GM19239 (cell line): ENCODE measurements at regions not wholly inside any gene's neighbourhood (a gene's known extent, or its start where the extent isn't known, plus 50 kb on each side); places are given as distances from the start of the nearest gene placed in this dataset.
"Not testable (repeated sequence)": the region's sequence is repeated elsewhere in the genome, so short reads cannot be mapped to it uniquely, and the experiment has no call there.

Source experiments
- DNase-seq: peaks from one replicate; pipeline ENCODE4 v3.0.0; 2011; ENCODE audit warnings: low spot score; ENCODE audit not compliant: insufficient read length
- FAIRE-seq: peaks from 2 replicates; lab custom pipeline; 2011; peaks lifted over from hg19 to GRCh38; lab: Jason Lieb, UNC

DNA sequence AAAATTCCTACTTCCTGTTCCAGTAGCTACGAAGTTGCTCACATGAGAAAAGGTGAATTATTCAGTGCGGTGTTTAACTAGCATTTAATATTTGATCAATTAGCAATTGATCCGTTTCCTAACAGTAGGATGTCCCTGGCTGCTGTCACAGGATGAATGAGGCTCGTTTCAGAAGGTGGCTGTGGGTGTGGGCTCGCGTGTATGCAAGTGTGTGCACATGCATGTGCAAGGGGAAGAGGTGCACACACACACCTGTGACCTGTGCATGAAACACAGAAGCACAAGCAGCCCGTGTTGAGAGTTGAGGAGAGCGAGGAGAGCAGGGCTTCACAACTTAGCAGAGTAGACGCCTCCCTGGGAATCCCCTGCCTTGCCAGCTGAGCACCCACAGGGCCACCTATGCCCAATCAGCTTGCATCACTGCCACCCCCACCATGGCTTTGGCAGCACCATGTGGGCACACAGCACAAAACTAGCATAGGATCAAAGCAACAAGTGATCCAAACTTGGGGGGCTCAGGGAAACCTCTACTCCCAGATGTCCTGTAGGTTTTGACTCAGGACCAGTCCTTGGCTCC is 107.2 kb downstream of the C5orf15 start:
- FAIRE-seq = no peak
- DNase-seq = no peak

DNA sequence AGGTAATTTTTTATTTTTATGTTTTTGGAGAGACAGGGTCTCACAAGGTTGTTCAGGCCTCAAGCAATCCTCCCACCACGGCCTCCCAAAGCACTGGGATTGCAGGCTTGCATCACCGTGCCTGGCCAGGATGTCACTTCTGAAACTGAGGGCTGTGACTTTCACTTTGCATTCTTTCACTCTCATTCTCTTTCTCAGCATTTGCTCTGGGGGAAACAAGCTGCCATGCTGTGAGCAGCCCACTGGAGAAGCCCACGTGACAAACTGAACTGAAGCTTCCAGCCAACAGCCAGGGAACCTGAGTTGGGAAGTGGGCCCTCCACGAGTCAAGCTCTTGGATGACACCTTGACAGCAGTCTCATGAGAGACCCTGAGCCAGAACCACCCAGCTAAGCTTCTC is 109.4 kb downstream of the C5orf15 start:
- DNase-seq = no peak
- peak; percentile 81 for FAIRE-seq

DNA sequence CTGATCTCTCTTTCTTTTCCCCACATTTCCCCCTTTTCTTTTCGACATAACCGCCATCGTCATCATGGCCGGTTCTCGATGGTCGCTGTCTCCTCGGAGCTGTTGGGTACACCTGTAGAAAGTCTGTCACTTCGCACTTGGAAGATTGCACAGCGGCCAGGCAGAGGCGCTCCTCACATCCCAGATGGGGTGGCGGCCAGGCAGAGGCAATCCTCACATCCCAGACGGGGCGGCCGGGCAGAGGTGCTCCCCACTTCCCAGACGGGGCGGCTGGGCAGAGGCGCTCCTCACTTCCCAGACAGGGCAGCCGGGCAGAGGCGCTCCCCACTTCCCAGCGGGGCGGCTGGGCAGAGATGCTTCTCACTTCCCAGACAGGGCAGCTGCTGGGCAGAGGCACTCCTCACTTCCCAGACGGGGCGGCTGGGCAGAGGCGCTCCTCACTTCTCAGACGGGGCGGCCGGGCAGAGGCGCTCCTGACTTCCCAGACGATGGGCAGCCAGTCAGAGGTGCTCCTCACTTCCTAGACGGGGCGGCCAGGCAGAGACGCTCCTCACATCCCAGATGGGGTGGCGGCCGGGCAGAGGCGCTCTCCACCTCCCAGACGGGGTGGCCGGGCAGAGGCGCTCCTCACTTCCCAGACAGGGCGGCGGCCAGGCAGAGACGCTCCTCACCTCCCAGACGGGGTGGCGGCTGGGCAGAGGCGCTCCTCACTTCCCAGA is 110.7 kb downstream of the C5orf15 start:
- DNase-seq, FAIRE-seq: not testable (repeated sequence)

DNA sequence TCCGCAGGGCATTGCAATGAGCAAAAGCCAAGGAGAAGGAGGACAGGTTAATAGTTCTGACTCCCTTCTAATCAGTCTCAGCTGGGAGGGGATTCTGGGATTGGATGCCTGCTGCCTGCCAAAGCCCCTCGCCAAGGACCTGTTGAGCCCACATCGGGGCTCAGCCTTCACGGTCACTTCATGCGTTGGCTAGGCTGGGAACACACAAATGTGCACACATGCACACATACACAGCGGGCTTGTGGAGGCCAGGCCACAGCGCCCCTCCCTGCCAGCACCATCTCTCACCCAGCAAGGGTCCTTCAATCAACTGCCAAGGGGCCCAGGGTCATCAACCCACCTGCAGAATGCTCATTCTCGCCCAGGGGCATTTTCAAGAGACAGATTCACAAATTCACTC is 113.9 kb downstream of the C5orf15 start:
- DNase-seq (no peak), FAIRE-seq (no peak)

DNA sequence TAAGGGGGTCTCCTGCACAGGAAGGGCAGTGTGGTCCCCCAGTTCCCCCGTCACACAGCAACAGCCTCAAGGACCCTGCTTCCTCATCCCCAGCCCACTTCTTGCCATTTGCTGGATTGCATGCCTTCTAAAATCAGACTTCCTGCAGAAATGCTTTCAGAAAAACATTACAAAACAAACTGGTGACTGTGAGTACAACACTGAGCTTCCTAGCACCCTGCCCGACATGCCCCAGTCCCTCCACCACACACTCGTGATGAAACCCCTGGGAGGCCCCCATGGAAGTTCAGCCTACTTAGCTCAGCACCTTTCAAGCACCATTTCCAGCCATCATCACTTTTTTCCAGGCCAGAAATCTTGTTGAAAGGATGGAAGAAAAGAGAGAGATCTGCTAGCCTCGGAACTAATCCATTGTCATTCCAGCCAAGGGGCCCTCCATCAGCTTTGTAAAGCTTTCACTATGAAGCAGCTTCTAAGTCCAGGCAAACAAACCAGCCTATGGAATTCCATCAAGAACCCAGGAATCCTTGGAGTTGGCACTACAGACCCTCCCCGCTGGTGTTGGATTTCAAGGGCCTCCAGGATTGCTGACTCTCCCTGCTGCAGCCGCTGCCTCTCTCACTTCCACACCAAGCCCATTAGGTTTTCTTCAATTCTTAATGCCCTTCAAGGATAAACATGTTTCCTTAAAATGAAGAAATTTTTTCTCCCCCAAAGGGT is 114.6 kb downstream of the C5orf15 start:
- DNase-seq = no peak
- FAIRE-seq = no peak

DNA sequence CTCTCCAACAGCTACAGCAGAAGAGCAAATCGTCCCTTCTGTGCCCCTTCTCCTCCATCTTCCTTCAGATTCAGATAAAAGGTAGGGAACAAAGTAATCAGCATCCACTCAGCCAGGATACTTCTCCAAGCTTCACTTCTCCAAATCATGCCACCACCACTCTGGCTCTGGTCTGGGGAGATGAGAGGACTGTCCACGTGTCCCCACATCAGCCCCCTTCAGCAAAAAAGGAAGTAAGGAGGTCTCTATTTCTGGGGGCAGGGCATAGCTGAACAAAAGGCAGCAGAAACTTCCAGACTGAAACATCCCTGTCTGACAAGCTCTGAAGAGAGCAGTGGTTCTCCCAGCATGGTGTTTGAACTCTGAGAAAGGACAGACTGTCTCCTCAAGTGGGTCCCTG is 116.9 kb downstream of the C5orf15 start:
- no peak for FAIRE-seq
- DNase-seq = no peak

DNA sequence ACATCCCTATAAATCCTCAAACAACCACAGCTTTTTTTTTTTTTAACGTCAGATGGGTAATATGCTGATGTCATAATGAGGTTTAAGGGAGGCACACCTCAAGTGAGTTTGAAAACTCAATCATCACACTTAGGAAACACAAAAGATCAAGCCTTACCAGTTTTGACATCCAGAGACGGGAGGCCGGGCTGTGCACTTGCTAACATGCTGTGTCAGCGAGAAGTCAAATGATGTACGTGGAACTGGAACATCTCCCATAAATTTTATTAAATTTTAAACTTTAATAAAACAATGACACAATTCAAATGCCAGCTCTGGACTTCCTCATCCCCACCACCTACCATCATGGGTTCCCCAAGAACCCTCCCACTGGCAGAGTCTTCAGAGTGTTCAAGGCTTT is 117.6 kb downstream of the C5orf15 start:
- no peak for DNase-seq
- FAIRE-seq = no peak

DNA sequence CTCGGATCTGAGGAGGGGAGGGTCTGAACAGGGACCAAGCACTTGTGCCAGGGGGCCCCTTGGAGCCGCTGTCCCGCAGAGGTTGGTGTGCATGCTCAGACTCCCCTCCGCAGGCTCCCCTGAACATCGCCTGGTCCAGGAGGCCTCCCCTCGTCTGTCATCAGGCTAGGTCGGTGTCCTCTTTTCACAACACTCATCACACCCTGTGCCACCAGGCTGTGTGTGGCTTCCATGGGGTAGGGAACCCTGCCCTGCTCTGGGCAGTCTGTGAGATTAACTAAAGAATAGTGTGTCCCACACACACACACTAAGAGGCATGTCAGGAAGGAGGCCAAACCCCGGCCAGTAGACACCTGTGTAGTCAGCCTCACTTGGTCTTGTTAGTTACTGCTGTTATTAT is 119.3 kb downstream of the C5orf15 start:
- DNase-seq (no peak), FAIRE-seq (no peak)

DNA sequence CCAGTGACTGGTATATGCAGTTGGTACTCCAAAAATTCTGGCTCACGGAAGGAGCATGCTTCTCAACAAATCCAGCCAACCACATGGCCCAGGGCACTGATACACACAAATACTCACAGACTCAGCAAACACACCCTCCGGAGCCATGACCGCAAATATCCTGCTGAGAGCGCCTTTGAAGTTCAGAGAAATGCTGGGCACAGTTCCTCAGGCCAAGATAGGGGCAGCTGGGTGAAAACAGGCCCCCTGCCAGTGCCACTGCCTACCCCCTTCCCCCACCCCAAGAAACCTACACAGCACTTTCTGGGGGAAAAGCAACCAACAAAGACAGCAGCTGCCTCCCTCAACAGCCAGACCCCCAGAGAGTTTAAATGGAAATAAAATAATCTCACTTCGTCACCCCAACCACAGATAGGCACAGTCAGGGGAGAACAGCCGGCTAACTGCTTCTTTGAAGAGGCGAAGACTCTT is 120.0 kb downstream of the C5orf15 start:
- DNase-seq (no peak), FAIRE-seq (no peak)

DNA sequence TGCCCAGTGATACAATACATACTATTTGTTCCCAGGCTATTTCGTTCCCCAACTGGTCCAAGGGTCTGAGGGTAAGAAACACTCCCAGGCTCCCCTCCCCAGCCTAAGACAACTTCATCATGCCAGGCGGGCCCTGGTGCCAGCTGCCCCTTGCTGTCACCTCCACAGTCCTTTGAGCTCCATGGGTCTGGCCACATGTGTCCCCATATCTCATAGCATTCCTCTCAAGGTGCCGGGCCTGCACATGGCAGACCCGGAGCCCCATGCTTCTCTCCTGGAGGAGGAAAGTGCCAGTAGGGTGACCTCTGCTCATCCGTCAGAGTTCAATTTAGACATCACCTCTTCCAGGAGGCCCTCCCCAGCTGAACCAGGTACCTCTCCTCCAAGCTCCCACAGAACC is 120.5 kb downstream of the C5orf15 start:
- FAIRE-seq (no peak), DNase-seq (no peak)

DNA sequence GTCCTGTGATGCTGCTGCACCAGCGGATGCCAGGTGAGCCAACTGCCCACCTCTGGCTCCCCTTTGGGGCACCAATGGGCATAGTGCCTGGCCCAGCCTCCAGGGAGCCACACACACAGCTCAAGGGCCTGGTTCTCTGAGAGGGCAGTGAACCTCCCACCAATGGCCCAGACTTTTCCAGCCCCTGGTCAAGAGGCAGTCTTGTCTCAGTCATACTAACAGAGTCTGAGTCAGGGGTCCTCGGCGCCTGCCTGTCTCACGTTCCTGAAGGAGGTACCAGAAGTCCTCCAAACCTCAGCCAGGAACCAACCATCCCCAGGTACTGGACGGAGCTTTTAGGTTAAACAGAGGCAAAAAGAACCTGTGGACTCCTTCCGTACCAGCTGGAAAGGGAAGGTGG is 121.1 kb downstream of the C5orf15 start:
- FAIRE-seq (no peak), DNase-seq (no peak)

DNA sequence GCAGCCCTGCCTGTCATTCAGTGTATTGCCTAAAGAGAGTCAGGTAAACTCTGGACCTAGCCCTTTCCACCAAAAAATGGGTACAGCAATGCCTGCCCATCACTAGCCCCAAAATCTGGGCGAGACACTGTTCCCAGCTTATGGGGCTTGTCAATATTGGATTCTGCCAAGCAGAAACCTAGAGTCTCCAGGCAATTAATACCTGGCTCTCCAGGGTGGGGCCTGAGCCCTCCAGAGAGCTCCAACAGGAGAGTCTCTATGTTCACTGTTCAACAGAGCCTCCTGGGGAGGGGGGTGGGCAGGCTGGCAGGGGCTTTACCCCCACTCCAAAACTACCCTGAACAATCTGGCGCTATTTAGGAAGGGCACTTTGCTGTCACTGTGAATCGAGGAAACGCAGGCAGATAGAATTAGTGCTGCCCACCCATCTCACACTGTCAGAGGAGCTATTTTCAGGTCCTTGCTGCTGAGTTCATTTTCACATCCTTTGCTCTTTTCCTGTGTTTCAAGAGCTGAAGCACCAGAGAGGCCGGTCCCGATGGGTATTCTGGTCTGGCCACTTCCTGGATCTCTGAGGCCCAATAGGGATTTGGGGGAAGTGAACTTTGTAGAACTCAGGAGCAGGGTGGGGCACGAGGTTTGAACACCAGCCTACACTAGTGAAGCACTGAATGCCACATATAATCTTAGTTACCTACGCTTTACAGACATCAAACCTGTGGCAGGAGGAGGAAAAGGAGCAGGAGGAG is 121.8 kb downstream of the C5orf15 start:
- DNase-seq (peak; percentile 30), FAIRE-seq (peak; percentile 89)

DNA sequence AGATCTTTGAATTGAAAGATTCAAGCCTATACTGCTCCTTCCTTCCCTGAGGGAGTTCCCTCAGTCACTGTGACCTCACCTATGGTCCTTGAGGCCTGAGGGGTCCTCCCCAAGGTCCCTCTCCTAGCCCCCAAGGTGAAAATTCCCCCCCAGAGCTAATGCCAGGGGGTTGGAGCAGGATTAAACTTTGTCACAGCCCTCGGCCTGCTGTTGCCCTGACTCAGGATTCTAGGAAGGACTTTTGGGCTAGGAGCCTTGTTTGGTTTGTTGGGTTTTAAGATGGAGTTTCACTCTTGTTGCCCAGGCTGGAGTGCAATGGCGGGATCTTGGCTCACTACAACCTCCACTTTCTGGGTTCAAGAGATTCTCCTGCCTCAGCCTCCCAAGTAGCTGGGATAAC is 123.2 kb downstream of the C5orf15 start:
- DNase-seq (no peak), FAIRE-seq (no peak)

DNA sequence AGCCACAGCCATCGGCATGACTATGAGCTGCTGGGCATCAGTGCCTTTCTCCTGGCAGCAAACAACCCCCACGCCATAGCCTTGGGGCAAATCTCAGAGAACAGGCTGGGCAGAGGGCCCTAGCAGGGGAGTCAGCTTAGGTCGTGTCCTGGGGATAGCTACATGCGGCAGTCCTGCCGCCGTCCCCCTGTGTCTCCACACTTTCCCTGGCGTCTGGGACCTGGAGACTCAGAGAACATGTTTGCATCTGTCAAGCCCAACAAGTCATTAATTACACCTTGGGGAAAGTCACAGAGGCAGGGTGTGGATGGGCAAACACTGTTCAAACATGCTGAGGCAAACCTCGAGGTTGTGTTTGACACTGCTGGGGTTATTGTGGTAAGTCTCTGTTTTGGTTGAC is 123.6 kb downstream of the C5orf15 start:
- FAIRE-seq (peak; percentile 78), DNase-seq (no peak)

DNA sequence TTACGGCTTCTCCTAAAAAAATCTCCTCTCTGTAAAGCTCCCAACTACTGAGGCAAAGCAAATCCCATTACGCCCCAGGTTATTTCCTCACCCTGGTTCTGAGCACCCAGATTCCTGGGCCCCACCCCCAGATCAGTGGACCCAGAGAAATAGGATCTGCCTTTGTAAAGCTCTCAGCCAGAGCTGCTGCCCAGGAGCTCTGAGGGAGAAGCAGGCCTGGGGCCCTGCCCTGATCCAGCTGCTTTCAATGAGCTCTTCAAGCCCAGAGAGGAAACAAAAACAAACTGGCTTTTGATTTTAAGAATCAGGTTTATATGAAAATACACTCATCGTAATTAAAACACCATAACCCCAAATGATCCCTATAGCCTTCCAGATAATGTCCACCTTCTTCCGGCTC is 124.5 kb downstream of the C5orf15 start:
- FAIRE-seq = no peak

DNA sequence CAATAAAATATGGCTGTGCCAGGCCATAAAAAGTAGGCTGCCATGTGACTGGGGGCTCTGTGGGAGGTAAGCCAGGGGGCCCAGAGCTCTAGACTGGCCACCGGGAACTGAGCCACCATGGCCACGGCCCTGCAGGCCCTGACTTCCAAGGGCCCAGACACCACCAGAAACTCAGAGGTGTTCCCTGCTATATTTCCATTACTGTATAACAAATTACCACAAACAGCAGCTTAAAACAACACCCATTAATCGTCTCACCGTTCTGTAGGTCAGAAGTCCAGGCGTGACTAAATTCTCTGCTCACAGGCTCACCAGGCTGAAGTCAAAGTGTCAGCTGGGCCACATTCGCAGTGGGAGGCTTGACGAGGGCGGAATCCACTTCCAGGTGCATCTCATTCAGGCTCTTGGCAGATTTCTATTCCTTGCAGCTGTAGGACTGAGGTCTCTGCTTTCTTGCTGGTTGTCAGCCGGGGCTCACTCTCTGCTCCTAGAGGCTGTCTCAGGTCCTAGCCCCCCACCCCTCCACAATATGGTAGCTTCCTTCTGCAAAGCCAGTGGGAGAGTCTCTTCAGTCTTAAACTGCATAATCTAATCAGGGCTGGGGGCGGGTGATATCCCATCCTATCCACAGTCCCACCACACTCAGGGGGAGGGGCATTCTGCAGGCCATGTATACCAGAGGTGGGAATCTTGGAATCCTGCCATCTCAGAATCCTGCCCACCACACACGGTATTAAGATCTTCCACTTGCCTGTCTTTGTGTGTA is 125.4 kb downstream of the C5orf15 start:
- DNase-seq = no peak

More for the DNA sequence above, 124.5 kb downstream of the C5orf15 start:
- DNase-seq = no peak

DNA sequence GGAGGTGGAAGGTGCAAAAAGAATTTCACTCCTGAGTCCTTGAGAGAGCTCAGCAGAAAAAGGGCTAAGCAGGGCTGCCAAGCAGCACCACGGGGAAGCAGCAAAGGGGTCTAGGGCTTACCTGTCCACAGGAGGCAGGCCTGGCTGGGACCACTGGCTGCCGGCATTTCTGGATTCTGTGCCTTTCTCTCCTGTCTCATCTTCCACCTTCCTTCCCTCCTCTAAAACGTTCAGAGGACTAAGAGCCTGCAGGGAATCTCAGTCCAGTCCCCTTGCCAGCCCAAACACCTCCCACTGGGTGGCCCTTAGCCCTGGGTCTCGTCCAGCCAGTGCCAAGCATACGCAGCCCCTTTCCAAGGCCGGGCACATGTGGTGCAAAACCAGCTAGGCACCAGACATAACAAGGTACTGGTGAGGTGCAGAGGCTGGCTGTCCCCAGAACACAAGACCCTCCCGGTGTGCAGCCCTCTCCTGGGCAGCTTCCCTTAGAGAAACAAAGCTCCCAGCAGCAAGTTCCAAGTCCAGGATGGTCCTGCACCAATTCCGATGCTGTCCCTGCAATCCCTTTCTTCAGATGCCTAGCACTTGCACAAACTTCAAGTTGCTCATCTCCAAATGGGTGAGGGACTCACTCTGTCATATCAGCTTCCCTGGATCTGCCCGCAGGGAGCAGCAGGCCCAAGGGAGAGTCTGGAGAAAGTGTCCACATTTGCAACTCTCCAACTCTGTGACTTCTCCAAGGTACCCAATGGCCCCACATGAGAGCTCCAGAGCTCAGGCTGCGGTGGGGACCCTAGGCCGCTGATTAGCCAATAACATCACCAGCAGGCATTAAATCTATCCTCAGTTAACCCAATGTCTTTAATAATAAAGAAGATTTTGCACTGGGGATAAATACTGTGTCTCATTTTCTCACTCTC is 126.3 kb downstream of the C5orf15 start:
- DNase-seq (no peak), FAIRE-seq (no peak)

More for the DNA sequence above, 125.4 kb downstream of the C5orf15 start:
- no peak for FAIRE-seq

DNA sequence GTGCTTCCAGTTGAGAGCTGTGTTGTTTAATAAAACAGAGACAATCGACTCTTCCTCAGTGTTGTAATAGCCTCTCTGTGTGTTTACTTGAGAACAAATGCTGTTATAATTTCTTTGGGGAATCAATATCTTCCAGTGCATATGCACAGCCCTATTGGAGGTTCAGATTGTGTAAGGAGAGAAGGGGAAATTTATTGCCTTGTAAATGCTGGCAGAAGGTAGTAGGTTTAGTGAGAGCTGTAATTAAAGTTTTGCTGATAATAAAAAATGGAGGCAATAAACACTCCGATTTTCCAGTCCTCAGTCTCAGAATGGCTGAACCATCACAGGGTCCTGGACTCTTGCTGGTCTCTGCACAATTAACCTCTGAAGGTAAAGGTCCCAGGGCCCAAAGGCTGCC is 128.3 kb downstream of the C5orf15 start:
- no peak for FAIRE-seq
- no peak for DNase-seq

DNA sequence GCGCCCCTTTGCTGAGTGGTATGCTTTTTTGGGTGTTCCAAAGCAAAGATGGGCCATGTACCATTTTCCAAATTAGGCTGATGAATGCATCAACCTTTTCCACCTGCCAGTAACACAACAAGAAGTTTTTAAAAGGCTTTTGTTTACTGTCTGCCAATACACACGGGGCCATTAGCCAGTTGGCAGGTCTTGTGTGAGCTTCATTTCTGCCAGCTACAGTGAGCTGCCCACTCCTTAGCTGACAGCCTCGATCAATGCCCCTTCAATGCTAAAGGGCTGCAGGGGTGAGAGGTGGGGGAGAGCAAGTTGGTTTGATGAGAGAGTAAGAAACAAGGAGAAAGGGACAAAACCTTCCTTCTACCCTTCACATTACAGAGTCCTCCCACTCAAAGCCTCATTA is 128.7 kb downstream of the C5orf15 start:
- FAIRE-seq = no peak
- DNase-seq = no peak
